CD8-positive, alpha-beta memory T cell (primary cell): ENCODE measurements at regions not wholly inside any gene's neighbourhood (a gene's known extent, or its start where the extent isn't known, plus 50 kb on each side); places are given as distances from the start of the nearest gene placed in this dataset.
"Not testable (repeated sequence)": the region's sequence is repeated elsewhere in the genome, so short reads cannot be mapped to it uniquely, and the experiment has no call there.

Experiments
- CTCF ChIA-PET: fragments of 350-600 bp; sonication (Branson Sonifier 250); formaldehyde crosslinking; loops from one replicate; lab custom pipeline; 2021; ENCODE audit warnings: antibody characterized with exemption; lab: Charles Lee
- POLR2A ChIA-PET: fragments of 350-600 bp; sonication (Branson Sonifier 250); formaldehyde crosslinking; loops from one replicate; lab custom pipeline; 2021; ENCODE audit warnings: antibody characterized with exemption; lab: Charles Lee
- DNase-seq, 5 donors: peaks; one replicate each; pipeline versions ENCODE4 v3.0.0 to v3.0.0-alpha.2; 2020 to 2022; ENCODE audit warnings: mixed read lengths in 1 of 5
- H3K27ac ChIP-seq: one replicate; pipeline ENCODE4 v1.7.0; 2013; ENCODE audit warnings: low read depth, mild to moderate bottlenecking, low read length, moderate library complexity
- H3K27me3 ChIP-seq: 2 replicates; pipeline ENCODE4 v1.7.0; 2013; ENCODE audit warnings: low read length, mild to moderate bottlenecking; ENCODE audit not compliant: insufficient read depth, poor library complexity, severe bottlenecking
- H3K36me3 ChIP-seq: 2 replicates; pipeline ENCODE4 v1.7.0; 2013; ENCODE audit warnings: mild to moderate bottlenecking, low read length, moderate library complexity; ENCODE audit not compliant: insufficient read depth
- H3K4me1 ChIP-seq: 2 replicates; pipeline ENCODE4 v1.7.0; 2013; ENCODE audit warnings: mild to moderate bottlenecking, low read length, moderate library complexity; ENCODE audit not compliant: insufficient read depth
- H3K4me3 ChIP-seq: 2 replicates; pipeline ENCODE4 v1.7.0; 2013; ENCODE audit warnings: mild to moderate bottlenecking, low read length
- H3K9me3 ChIP-seq: 2 replicates; pipeline ENCODE4 v1.7.0; 2013; ENCODE audit warnings: mild to moderate bottlenecking, low read length
- H3K27ac Mint-ChIP-seq, 8 donors: one replicate each; pipeline ENCODE4 v1.8.0; 2020 to 2021; ENCODE audit warnings: mixed read lengths in 8 of 8, mild to moderate bottlenecking in 6 of 8, inconsistent platforms in 3 of 8, moderate library complexity in 3 of 8
- H3K27me3 Mint-ChIP-seq, 2 donors: one replicate each; pipeline ENCODE4 v1.8.0; 2020 to 2021; ENCODE audit warnings: mixed read lengths in 2 of 2, mild to moderate bottlenecking in 1 of 2, moderate library complexity in 1 of 2
- H3K36me3 Mint-ChIP-seq, 3 donors: one replicate each; pipeline ENCODE4 v1.8.0; 2020 to 2021; ENCODE audit warnings: mixed read lengths in 3 of 3, inconsistent platforms in 1 of 3, mild to moderate bottlenecking in 1 of 3
- H3K4me1 Mint-ChIP-seq, 3 donors: one replicate each; pipeline ENCODE4 v1.8.0; 2020 to 2021; ENCODE audit warnings: mixed read lengths in 3 of 3, inconsistent platforms in 1 of 3, mild to moderate bottlenecking in 1 of 3
- H3K4me3 Mint-ChIP-seq, 7 donors: one replicate each; pipeline ENCODE4 v1.8.0; 2020 to 2021; ENCODE audit warnings: mixed read lengths in 7 of 7, mild to moderate bottlenecking in 6 of 7, moderate library complexity in 4 of 7, inconsistent platforms in 2 of 7
- H3K9me3 Mint-ChIP-seq, 5 donors: one replicate each; pipeline ENCODE4 v1.8.0; 2020 to 2022; ENCODE audit warnings: mixed read lengths in 5 of 5, mild to moderate bottlenecking in 3 of 5, moderate library complexity in 2 of 5, inconsistent platforms in 1 of 5

- DNase-seq = peak in 1 of 5 donors; percentile 15
- ChIA-PET CTCF (no interaction called here), POLR2A (no interaction called here)
- Mint-ChIP-seq H3K27me3 (no peaks in the 10 kb centered on the region), H3K9me3 (peaks cover 6 to 14% (median 11%) of the 10 kb centered on the region in 5 donors), H3K4me3 (no peak overlapping the region), H3K4me1 (no peaks in the 10 kb centered on the region), H3K27ac (no peak overlapping the region), H3K36me3 (no peaks in the 10 kb centered on the region)
- Histone ChIP-seq H3K9me3 (no peaks in the 10 kb centered on the region), H3K4me3 (no peak overlapping the region), H3K27ac (no peak overlapping the region), H3K27me3 (no peaks in the 10 kb centered on the region), H3K4me1 (no peaks in the 10 kb centered on the region), H3K36me3 (no peaks in the 10 kb centered on the region)
Measured at GRCh38 chr13:18212873-18213272, 968.8 kb downstream of the TUBA3C start.

- H3K36me3 ChIP-seq, H3K4me3 ChIP-seq, H3K27ac ChIP-seq, CTCF ChIA-PET, H3K9me3 ChIP-seq, H3K36me3 Mint-ChIP-seq, H3K4me1 Mint-ChIP-seq, H3K27ac Mint-ChIP-seq, H3K27me3 Mint-ChIP-seq, H3K4me1 ChIP-seq, H3K27me3 ChIP-seq, POLR2A ChIA-PET, H3K4me3 Mint-ChIP-seq: not testable (repeated sequence)
- peak in 2 of 5 donors; percentile 29 to 44 for DNase-seq
- peaks cover 6 to 14% (median 11%) of the 10 kb centered on the region in 5 donors for H3K9me3 Mint-ChIP-seq
Measured at GRCh38 chr13:18211752-18212560, 969.7 kb downstream of the TUBA3C start.

- H3K27ac Mint-ChIP-seq, POLR2A ChIA-PET, H3K4me1 Mint-ChIP-seq, H3K27me3 Mint-ChIP-seq, H3K27me3 ChIP-seq, H3K27ac ChIP-seq, H3K36me3 Mint-ChIP-seq, DNase-seq, H3K9me3 ChIP-seq, H3K4me1 ChIP-seq, H3K4me3 Mint-ChIP-seq, H3K9me3 Mint-ChIP-seq, CTCF ChIA-PET, H3K36me3 ChIP-seq, H3K4me3 ChIP-seq: not testable (repeated sequence)
Measured at GRCh38 chr13:18204614-18205178, 976.9 kb downstream of the TUBA3C start.

DNA sequence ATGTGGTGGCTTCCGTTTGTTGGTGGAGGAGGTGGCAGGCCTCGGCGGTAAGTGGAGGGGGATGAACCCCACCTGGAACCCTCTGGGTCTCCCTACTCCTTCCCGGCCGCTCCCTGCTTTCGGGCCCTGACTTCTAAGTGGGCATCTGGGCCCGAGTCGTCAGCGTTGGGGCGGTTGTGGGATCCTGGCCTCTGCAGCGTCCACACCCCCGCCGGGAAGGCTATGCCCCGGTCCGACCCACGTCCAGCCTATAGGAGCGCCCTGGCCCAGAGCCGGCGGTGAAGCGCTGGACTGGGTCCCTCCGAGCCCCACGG lies 986.3 kb downstream of the TUBA3C start:
- H3K4me1 ChIP-seq, H3K36me3 ChIP-seq, H3K9me3 ChIP-seq, H3K36me3 Mint-ChIP-seq, H3K9me3 Mint-ChIP-seq, H3K27ac ChIP-seq, H3K27ac Mint-ChIP-seq, POLR2A ChIA-PET, H3K4me1 Mint-ChIP-seq, H3K4me3 ChIP-seq, DNase-seq, CTCF ChIA-PET, H3K27me3 ChIP-seq, H3K27me3 Mint-ChIP-seq, H3K4me3 Mint-ChIP-seq: not testable (repeated sequence)

GRCh38 chr13:18194631-18195364 lies 986.8 kb downstream of the TUBA3C start:
- H3K27ac Mint-ChIP-seq, H3K9me3 Mint-ChIP-seq, H3K27ac ChIP-seq, H3K27me3 Mint-ChIP-seq, H3K4me3 Mint-ChIP-seq, H3K4me1 Mint-ChIP-seq, H3K4me3 ChIP-seq, H3K9me3 ChIP-seq, DNase-seq, CTCF ChIA-PET, H3K36me3 ChIP-seq, H3K4me1 ChIP-seq, H3K36me3 Mint-ChIP-seq, H3K27me3 ChIP-seq, POLR2A ChIA-PET: not testable (repeated sequence)

GRCh38 chr13:18194104-18194503 lies 987.5 kb downstream of the TUBA3C start:
- H3K27ac ChIP-seq, H3K9me3 ChIP-seq, DNase-seq, H3K27me3 ChIP-seq, H3K27ac Mint-ChIP-seq, H3K36me3 Mint-ChIP-seq, H3K4me1 ChIP-seq, POLR2A ChIA-PET, H3K9me3 Mint-ChIP-seq, CTCF ChIA-PET, H3K4me3 Mint-ChIP-seq, H3K4me3 ChIP-seq, H3K27me3 Mint-ChIP-seq, H3K36me3 ChIP-seq, H3K4me1 Mint-ChIP-seq: not testable (repeated sequence)
